D721Med (cell line): ENCODE measurements at regions not wholly inside any gene's neighbourhood (a gene's known extent, or its start where the extent isn't known, plus 50 kb on each side); places are given as distances from the start of the nearest gene placed in this dataset.

ENCODE experiments used
- DNase-seq: peaks from one replicate; pipeline ENCODE4 v3.0.0; 2011; ENCODE audit warnings: low spot score; ENCODE audit not compliant: insufficient read length
- FAIRE-seq: peaks from 2 replicates; lab custom pipeline; 2011; peaks lifted over from hg19 to GRCh38; lab: Jason Lieb, UNC
- CTCF ChIP-seq: IDR thresholded peaks from 2 replicates; pipeline ENCODE4 v1.5.1; 2012; ENCODE audit warnings: mild to moderate bottlenecking, control low read depth; ENCODE audit not compliant: insufficient read depth; ENCODE audit errors: missing control alignments

- peak; percentile 77 for FAIRE-seq
- TF ChIP-seq CTCF = no peak
- no peak for DNase-seq
Observed at GRCh38 chr9:80547613-80548012, 975.8 kb downstream of the TLE4 start.

GRCh38 chr9:80540387-80540786, 968.6 kb downstream of the TLE4 start:
- FAIRE-seq = no peak
- no peak for TF ChIP-seq CTCF
- DNase-seq = no peak

- TF ChIP-seq CTCF = no peak
- DNase-seq = no peak
- FAIRE-seq = no peak
Observed at GRCh38 chr9:80538976-80539375, 967.2 kb downstream of the TLE4 start.

- DNase-seq = no peak
- no peak for TF ChIP-seq CTCF
- FAIRE-seq = no peak
Observed at GRCh38 chr9:80522465-80522864, 950.7 kb downstream of the TLE4 start.

GRCh38 chr9:80521151-80521550, 949.4 kb downstream of the TLE4 start:
- no peak for FAIRE-seq
- DNase-seq = no peak
- TF ChIP-seq CTCF = no peak

GRCh38 chr9:80520231-80520630, 948.5 kb downstream of the TLE4 start:
- DNase-seq (no peak), FAIRE-seq (no peak)
- TF ChIP-seq CTCF = no peak

GRCh38 chr9:80518441-80518840, 946.7 kb downstream of the TLE4 start:
- no peak for TF ChIP-seq CTCF
- no peak for FAIRE-seq
- no peak for DNase-seq
